Activated T-cell treated with anti-CD3 and anti-CD28 coated beads, Interleukin-2, amount 50 U/mL, for 4 hours (primary cell): ENCODE measurements at regions not wholly inside any gene's neighbourhood (a gene's known extent, or its start where the extent isn't known, plus 50 kb on each side); places are given as distances from the start of the nearest gene placed in this dataset.

Source experiments
- ATAC-seq, 2 donors: fragments of 200-7000 bp; cut with Tn5 transposase; one replicate each; pipeline ENCODE4 v1.10.0; 2021
- DNase-seq: peaks from one replicate; pipeline ENCODE4 v3.0.0-alpha.2; 2020
- H3K27me3 Mint-ChIP-seq: one replicate; pipeline ENCODE4 v1.8.0; 2021; ENCODE audit warnings: low read depth, mixed read lengths
- H3K36me3 Mint-ChIP-seq: one replicate; pipeline ENCODE4 v1.8.0; 2022; ENCODE audit warnings: mixed read lengths; ENCODE audit not compliant: insufficient read depth
- H3K4me1 Mint-ChIP-seq: one replicate; pipeline ENCODE4 v1.8.0; 2021; ENCODE audit warnings: low read depth, mixed read lengths
- H3K4me3 Mint-ChIP-seq: one replicate; pipeline ENCODE4 v1.8.0; 2021; ENCODE audit warnings: mild to moderate bottlenecking, moderate library complexity, mixed read lengths
- H3K9me3 Mint-ChIP-seq: one replicate; pipeline ENCODE4 v1.8.0; 2021; ENCODE audit warnings: mixed read lengths

GRCh38 chr16:86384980-86385379 lies 125.3 kb upstream of the FOXF1 start:
- Mint-ChIP-seq H3K4me1 (no peaks in the 10 kb centered on the region), H3K4me3 (no peak overlapping the region), H3K9me3 (no peaks in the 10 kb centered on the region), H3K27me3 (peaks cover 14% of the 10 kb centered on the region), H3K36me3 (no peaks in the 10 kb centered on the region)
- DNase-seq (no peak), ATAC-seq (no peak)

DNA sequence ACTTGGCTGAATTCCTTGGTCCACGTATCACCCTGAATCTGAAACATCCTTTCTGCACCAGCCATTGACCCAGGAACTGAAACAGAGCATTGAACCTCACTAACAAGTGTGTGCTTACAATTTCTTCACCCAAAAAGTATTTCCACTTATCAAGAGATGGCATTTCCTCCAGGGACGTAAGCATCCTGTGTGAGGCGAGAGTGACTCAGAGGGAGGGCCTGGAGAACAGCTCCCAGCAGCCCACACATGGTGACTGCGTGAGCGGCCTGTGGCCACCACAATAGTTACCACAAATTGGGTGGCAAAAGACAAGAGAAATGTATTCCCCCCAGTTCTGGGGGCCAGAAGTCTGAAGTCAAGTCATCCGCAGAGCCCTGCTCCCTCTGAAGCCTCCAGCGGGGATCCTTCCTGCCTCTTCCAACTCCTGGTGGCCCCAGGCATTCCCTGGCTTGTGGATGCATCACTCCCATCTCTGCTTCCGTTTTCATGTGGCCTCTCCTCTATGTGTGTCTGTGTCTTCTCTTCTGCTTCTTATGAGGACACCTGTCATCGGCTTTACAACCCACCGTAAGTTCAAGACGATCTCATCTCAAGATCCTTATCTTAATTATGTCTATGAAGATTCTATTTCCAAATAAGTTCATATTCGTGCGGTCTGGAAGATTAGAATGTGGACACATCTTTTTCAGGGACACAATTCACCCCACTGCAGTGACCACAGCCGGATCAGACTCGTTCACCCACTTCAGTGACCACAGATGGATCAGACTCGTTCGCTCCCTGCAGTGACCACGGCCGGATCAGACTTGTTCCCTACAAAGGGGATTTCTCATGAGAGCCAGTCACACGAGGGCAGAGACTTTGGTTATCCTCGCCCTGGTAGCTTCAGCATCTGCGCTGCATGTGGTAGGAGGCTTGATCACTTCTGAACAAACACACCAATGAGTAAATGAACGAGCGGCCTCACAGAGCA lies 122.6 kb upstream of the FOXF1 start:
- no peaks in the 10 kb centered on the region for H3K36me3 Mint-ChIP-seq
- no peak for DNase-seq
- ATAC-seq: no peak

DNA sequence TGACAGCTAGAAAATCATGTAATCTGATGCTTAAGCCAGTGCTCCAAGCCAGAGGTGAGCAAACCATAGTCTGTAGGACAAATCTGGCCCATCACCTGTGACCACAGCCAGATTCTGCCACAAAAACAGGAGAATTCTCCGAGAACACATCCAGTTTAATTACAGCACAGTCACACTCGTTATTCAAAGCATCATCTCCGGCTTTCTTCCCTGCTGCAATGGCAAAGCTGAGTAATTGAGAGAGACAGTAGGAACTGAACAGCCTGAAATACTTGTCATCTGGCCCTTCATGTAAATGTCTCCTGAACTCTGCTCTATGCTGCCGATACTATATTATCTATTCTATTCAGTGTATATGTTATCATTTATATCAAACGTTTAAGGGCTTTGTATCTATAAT lies 121.4 kb upstream of the FOXF1 start:
- H3K4me1 Mint-ChIP-seq: no peaks in the 10 kb centered on the region
- no peaks in the 10 kb centered on the region for H3K36me3 Mint-ChIP-seq
- ATAC-seq: no peak
- no peaks in the 10 kb centered on the region for H3K9me3 Mint-ChIP-seq
- H3K4me3 Mint-ChIP-seq: no peak overlapping the region
- DNase-seq: no peak
- peaks cover 9% of the 10 kb centered on the region for H3K27me3 Mint-ChIP-seq

More for the DNA sequence above, 122.6 kb upstream of the FOXF1 start:
- Mint-ChIP-seq H3K27me3 (peaks cover 14% of the 10 kb centered on the region), H3K4me1 (no peaks in the 10 kb centered on the region), H3K4me3 (no peak overlapping the region), H3K9me3 (no peaks in the 10 kb centered on the region)

GRCh38 chr16:86389566-86390328 lies 120.6 kb upstream of the FOXF1 start:
- no peaks in the 10 kb centered on the region for H3K9me3 Mint-ChIP-seq
- ATAC-seq: no peak
- no peaks in the 10 kb centered on the region for H3K4me1 Mint-ChIP-seq
- no peak for DNase-seq
- no peak overlapping the region for H3K4me3 Mint-ChIP-seq
- H3K27me3 Mint-ChIP-seq: peaks cover 7% of the 10 kb centered on the region
- no peaks in the 10 kb centered on the region for H3K36me3 Mint-ChIP-seq

GRCh38 chr16:86390335-86390734 lies 120.0 kb upstream of the FOXF1 start:
- no peak for ATAC-seq
- Mint-ChIP-seq H3K4me3 (no peak overlapping the region), H3K27me3 (peaks cover 7% of the 10 kb centered on the region), H3K9me3 (no peaks in the 10 kb centered on the region), H3K36me3 (no peaks in the 10 kb centered on the region), H3K4me1 (no peaks in the 10 kb centered on the region)
- no peak for DNase-seq

- H3K27me3 Mint-ChIP-seq: peaks cover 4% of the 10 kb centered on the region
- ATAC-seq (no peak), DNase-seq (no peak)
- no peaks in the 10 kb centered on the region for H3K36me3 Mint-ChIP-seq
- no peak overlapping the region for H3K4me3 Mint-ChIP-seq
- H3K9me3 Mint-ChIP-seq: no peaks in the 10 kb centered on the region
- H3K4me1 Mint-ChIP-seq: no peaks in the 10 kb centered on the region
Observed at GRCh38 chr16:86391486-86391885, 118.8 kb upstream of the FOXF1 start.

GRCh38 chr16:86391984-86392383 lies 118.3 kb upstream of the FOXF1 start:
- H3K4me1 Mint-ChIP-seq: no peaks in the 10 kb centered on the region
- H3K4me3 Mint-ChIP-seq: no peak overlapping the region
- H3K36me3 Mint-ChIP-seq: no peaks in the 10 kb centered on the region
- no peak for DNase-seq
- H3K27me3 Mint-ChIP-seq: peaks cover 5% of the 10 kb centered on the region
- no peak for ATAC-seq
- peaks cover under 1% of the 10 kb centered on the region for H3K9me3 Mint-ChIP-seq

DNA sequence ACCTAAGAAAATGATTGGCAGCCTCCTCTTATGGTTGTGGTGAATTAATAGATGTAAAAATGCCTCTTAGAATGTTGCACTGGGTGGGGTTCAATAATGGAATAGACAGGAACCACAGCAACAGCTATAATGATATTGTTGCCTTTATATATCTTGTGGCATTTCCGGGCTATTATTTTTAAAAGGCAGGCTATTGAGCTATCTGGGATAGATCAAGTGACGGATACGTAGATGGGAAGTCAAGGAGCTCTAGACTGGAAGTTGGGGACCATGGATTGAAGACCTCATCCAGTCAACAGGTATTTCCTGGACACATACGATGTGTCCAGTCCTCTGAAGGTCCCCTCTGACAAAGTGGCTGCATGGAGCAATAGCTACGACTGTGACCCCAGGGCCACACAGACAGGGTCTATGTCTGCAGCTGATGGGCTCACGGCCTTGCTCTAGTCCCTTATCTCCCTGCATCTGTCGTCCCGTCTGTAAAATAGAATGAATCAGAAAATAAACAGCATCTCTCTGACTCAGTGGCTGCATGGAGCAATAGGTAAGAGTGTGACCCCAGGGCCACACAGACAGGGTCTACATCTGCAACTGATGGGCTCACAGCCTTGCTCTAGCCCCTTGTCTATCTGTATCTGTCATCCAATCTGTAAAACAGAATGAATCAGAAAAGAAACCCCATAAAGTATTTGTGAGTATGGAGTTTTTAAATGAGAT lies 117.7 kb upstream of the FOXF1 start:
- Mint-ChIP-seq H3K4me3 (no peak overlapping the region), H3K4me1 (no peaks in the 10 kb centered on the region), H3K36me3 (no peaks in the 10 kb centered on the region), H3K27me3 (peaks cover 7% of the 10 kb centered on the region), H3K9me3 (peaks cover 3% of the 10 kb centered on the region)
- ATAC-seq: no peak
- DNase-seq: no peak

DNA sequence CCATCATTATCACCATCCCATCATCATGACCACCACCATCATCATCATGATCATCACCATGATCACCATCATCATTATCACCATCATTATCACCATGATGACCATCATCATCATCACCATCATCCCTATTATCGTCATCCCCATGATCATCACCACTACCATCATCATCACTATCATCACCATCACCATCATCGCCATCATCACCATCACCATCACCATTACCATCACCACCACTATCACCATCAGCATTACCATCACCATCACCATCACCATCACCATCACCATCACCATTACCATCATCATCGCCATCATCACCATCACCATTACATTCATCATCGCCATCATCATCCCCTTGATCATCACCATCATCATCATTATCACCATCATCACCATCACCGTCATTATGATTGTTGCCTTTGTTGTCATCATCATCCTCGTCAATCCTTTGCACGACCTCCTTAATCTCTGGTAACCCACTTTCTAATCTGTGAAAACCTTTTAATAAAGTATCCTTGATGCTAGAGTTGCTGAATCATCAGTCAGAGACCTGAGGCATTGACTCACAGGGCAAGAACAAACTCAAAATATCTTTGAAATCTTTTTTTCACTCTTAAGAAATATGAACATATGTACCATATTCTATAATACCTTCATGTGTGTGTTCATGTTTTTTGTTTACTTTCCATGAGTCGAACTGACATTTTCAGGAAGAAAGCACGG lies 116.3 kb upstream of the FOXF1 start:
- Mint-ChIP-seq H3K4me1 (no peaks in the 10 kb centered on the region), H3K36me3 (no peaks in the 10 kb centered on the region), H3K27me3 (peaks cover 3% of the 10 kb centered on the region), H3K9me3 (peaks cover 3% of the 10 kb centered on the region), H3K4me3 (no peak overlapping the region)
- ATAC-seq: no peak
- DNase-seq: no peak

- Mint-ChIP-seq H3K9me3 (peaks cover 3% of the 10 kb centered on the region), H3K4me3 (no peak overlapping the region)
Observed at GRCh38 chr16:86395477-86395876, 114.8 kb upstream of the FOXF1 start.

GRCh38 chr16:86396422-86396821 lies 113.9 kb upstream of the FOXF1 start:
- no peaks in the 10 kb centered on the region for H3K4me1 Mint-ChIP-seq
- H3K27me3 Mint-ChIP-seq: peaks cover 3% of the 10 kb centered on the region
- peaks cover 3% of the 10 kb centered on the region for H3K9me3 Mint-ChIP-seq
- DNase-seq: no peak
- no peak overlapping the region for H3K4me3 Mint-ChIP-seq
- no peak for ATAC-seq
- no peaks in the 10 kb centered on the region for H3K36me3 Mint-ChIP-seq

More at GRCh38 chr16:86395477-86395876, 114.8 kb upstream of the FOXF1 start:
- Mint-ChIP-seq H3K27me3 (peaks cover 3% of the 10 kb centered on the region), H3K36me3 (no peaks in the 10 kb centered on the region), H3K4me1 (no peaks in the 10 kb centered on the region)
- DNase-seq: no peak
- no peak for ATAC-seq

DNA sequence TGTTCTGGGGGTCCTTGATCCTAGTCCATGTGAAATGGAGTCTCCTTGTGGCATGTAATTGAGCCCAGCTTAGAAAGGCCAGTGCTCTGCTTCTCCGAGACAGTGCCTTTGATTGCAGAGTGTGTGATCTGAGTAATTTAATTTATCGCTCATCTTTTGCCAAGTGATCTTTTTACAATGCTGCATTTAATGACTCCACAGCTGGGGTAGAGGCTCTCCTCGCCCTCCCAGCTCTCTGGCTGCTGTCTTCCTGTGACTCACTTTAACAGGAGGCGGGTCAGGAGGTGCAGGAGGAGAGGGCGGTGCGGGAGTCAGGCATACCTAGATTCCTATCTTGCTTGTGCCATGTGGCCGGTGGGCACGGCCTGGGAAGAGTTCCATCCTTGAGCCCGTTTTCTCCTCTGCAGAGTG lies 113.4 kb upstream of the FOXF1 start:
- no peaks in the 10 kb centered on the region for H3K4me1 Mint-ChIP-seq
- no peak for ATAC-seq
- DNase-seq: no peak
- H3K36me3 Mint-ChIP-seq: no peaks in the 10 kb centered on the region
- peaks cover 3% of the 10 kb centered on the region for H3K9me3 Mint-ChIP-seq
- H3K27me3 Mint-ChIP-seq: peaks cover 3% of the 10 kb centered on the region
- H3K4me3 Mint-ChIP-seq: no peak overlapping the region

DNA sequence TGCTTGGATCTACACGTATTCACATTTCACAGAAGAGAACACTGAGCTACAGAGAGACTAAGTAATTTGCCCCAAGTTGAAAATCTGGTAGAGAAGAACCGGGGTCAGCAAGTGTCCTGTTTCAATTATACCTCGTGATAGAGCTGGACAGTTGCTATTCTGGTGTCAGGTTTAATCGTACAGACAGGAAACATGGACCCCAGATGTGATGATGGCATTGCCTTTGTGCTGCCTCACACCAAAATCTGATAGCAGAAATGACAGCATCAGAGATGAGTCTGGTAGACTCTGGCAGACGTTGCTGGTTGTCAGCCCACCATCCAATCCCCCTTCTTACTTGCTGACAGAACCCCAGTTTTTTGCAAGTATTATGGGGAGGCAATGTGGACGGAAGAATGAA lies 112.1 kb upstream of the FOXF1 start:
- no peak for ATAC-seq
- Mint-ChIP-seq H3K4me3 (no peak overlapping the region), H3K4me1 (no peaks in the 10 kb centered on the region), H3K27me3 (peaks cover 3% of the 10 kb centered on the region), H3K36me3 (no peaks in the 10 kb centered on the region), H3K9me3 (peaks cover 3% of the 10 kb centered on the region)
- DNase-seq: no peak

DNA sequence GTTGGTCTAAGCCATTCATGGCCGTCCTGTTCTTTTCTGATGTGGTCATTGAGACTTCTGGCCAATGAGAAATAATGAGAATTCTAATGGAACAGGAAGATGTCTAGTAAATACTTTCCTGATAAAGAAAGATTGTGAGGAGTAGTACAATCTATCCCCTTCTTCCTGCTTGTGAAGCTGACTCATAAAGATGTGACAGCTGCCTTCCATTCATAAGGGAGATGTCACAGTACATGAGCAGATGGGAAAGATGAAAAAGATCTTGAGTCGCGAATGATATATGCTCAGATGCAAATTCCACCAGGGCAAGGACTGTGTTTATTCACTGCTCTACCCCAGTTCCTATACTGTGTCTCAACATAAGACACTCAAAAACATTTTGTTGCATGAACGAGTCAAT lies 111.7 kb upstream of the FOXF1 start:
- Mint-ChIP-seq H3K9me3 (peaks cover 3% of the 10 kb centered on the region), H3K4me3 (no peak overlapping the region), H3K4me1 (no peaks in the 10 kb centered on the region), H3K27me3 (peaks cover 3% of the 10 kb centered on the region), H3K36me3 (no peaks in the 10 kb centered on the region)
- ATAC-seq (no peak), DNase-seq (no peak)
